Superior temporal gyrus (tissue), 1 donor: ENCODE measurements at regions not wholly inside any gene's neighbourhood (a gene's known extent, or its start where the extent isn't known, plus 50 kb on each side); places are given as distances from the start of the nearest gene placed in this dataset.

Experiments
- DNase-seq: peaks from one replicate; pipeline ENCODE4 v3.0.0-alpha.2; 2016; ENCODE audit errors: extremely low spot score

DNA sequence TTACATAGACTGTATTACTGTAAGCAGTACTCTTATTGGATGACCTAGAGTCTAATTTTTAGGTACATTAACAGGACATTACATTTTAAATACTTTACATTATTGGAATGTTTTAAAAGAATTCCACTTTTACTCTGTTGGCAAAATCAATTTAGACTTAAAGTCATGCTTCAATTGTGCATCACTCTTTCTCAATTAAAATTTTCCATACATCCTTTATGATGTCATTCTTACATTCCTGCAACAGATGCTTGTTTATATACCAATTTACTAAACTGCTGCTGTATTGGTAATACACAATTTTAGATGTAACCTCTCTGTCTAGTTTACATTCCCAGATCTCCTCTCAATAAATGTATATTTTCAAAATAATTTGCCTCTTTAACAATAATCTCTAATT, 440.1 kb downstream of the ZEB2 start:
- DNase-seq = no peak

GRCh38 chr2:144078802-144079724, 440.9 kb downstream of the ZEB2 start:
- DNase-seq = no peak

DNA sequence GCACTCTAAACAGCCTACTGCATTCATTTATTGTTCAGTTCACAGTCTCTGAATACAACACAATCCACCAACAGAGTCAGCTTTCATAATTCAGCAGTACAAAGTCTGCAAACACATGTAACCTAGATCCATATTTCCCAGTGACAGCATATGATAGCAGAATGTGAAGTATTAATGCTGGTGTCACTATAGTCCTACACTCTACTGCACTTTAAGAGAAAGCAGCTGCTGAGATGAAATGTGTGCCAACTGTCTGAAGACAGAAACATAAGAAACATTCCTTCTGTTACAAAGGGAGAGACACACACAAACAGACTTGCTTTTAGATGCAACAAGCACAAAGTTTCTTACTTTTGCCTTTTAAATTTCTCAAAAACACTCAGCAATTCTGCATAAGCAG, 441.8 kb downstream of the ZEB2 start:
- peak; percentile 62 for DNase-seq

GRCh38 chr2:144074450-144074849, 445.5 kb downstream of the ZEB2 start:
- no peak for DNase-seq

GRCh38 chr2:144071461-144071860, 448.5 kb downstream of the ZEB2 start:
- DNase-seq = peak; percentile 22

- DNase-seq = no peak
These were observed 452.4 kb downstream of the ZEB2 start for GRCh38 chr2:144067506-144067905.

DNA sequence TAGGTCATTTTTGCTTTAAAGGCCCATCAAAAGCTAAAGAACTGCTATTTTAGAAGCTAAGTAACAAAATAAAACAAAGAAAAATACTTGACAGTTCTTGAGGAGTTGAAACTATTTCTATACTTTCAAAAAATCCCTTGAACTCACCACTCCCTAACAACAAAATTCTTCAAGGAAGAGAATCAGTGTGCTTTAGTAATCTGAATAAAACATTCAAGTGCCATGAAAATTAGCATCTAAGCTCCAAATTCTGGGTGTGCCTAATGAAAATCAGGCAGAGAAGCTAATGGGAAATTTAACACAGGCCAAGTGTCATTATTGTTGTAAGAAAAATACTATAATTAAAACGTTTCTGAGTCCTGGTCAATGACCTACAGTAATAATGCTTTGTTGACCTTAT, 456.3 kb downstream of the ZEB2 start:
- no peak for DNase-seq

- DNase-seq = no peak
These were observed 465.0 kb downstream of the ZEB2 start for GRCh38 chr2:144054911-144055310.

DNA sequence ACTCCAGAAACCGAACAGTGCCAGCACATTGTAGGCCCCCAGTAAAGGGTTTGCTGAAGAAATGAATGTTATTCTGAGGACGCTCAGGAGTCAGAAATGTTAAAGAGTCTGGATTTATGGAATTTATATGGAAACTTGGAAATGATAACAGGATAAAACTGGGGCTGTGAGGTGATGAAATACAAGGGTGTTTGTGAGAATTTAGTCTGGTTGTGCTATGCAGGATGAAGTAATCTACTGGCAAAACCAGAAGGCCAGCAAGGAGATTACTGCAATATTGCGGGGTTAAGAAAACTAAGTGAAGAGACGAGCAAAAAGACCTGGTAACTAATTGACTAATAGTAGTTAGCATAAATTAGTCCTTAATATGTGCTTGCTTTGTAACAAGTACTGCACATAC, 467.8 kb downstream of the ZEB2 start:
- no peak for DNase-seq

GRCh38 chr2:144049137-144049536, 470.8 kb downstream of the ZEB2 start:
- no peak for DNase-seq

- no peak for DNase-seq
These were observed 471.3 kb downstream of the ZEB2 start for GRCh38 chr2:144048631-144049060.

DNA sequence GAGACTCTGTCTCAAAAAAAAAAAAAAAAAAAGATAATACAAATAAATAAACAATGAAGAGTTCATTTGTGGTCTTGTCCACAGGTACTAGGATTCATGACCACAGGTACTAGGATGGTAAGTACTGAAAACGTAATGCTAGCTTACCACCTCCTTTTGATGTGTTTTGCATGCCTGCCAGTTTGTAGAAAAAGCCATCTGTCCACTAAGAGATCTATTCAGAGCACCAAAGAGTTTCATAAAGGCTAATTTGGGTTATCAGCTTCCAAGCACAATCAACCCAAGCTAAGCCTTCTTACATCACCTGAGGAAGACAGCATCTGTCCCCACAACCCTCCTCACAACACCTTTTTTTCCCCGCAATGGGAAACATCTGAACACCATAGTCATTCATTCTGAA, 477.2 kb downstream of the ZEB2 start:
- DNase-seq = no peak

DNA sequence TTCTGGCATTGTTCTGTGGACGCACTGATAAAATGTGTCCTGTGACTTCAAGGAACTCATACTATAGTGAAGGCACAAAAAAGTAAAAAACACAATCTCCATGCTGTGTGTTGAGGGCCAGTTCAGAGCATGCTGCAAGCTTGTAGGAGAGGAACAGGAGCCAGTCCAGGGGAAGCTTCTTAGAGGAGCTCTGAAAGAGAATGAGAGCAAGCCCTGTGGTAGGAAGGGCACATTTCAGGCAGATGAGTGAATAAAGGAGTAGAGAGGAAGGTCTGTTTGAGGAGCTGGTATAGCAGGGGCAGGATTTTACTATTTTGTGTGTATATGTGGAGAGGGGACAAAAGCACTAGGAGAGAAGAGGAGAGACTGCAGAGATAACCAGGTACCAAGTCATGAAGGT, 478.3 kb downstream of the ZEB2 start:
- no peak for DNase-seq

- no peak for DNase-seq
These were observed 479.1 kb downstream of the ZEB2 start for GRCh38 chr2:144040834-144041233.

DNA sequence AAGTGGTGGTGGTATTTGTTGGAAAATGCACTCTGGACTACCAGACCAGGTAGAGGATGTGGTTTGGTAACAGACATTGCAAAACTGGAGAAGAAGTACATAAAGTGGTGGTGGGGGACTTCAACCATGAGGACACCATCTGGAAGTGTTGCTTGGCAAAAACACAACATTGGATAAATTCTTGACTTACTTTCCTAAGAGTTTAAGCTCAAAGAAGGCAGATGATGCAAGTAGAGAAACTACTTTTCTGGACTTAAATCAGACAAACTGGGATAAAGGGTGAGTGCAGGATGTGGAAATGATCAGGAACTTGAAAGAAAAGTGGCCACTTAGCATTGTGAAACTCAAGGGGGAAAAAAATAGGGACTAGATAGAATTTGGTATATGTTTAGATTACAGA, 487.4 kb downstream of the ZEB2 start:
- DNase-seq = no peak

DNA sequence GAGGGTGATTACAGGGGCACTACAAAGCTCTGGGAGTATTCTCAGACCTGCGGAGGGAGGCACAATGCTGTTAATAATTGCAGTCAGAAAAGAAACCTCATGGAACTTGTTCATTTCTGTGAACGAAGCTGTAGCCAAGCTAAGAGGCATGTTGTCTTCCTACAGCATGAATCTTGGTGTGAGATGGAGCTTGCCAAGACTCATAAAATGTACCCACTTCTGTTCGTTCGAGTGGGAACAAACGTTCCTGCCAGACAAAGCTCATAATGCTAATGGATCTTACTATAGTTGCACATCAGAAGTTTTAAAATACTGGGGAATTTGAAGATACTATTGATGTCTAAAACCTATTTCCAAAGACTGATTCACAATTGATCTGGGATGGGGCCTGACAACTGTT, 489.1 kb downstream of the ZEB2 start:
- peak; percentile 68 for DNase-seq

- no peak for DNase-seq
These were observed 492.3 kb downstream of the ZEB2 start for GRCh38 chr2:144027593-144027992.

DNA sequence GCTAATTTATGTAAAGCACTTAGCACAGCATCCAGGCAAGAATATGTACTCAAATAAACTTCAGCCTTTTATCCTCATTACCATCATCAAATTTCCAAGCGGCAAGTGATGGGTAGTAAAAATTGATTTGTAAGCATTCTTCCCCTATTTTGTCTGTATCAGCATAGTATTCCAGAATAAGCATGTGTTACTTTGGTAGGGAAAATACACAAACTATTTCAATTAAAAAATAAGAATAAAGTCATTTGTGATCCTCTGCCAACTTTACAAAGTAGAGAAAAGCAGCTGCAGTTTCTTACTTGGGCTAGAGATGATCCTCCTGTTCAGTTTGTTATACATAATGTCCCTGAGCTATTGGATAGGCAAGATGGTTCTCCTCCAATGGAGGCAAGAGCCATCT, 493.2 kb downstream of the ZEB2 start:
- DNase-seq = no peak

DNA sequence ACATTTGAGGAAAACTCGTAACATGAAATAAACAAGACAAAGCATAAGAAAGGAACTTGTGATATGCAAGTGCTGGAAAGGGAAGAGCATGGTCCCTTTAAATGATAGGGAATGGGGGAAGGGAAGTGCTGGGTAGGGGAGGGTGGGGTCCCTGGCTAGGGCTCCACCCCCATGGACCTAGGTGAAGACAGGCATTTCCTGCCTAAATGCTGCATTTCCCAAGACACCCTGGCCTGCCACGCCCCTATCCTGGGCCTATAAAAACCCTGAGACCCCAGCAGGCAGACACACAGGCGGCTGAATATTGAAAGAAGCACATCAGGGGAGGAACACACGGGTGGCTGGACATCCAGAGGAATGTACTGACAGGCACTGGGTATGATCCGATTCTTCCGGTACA, 499.9 kb downstream of the ZEB2 start:
- DNase-seq = no peak

GRCh38 chr2:144015655-144016245, 504.2 kb downstream of the ZEB2 start:
- DNase-seq = no peak

DNA sequence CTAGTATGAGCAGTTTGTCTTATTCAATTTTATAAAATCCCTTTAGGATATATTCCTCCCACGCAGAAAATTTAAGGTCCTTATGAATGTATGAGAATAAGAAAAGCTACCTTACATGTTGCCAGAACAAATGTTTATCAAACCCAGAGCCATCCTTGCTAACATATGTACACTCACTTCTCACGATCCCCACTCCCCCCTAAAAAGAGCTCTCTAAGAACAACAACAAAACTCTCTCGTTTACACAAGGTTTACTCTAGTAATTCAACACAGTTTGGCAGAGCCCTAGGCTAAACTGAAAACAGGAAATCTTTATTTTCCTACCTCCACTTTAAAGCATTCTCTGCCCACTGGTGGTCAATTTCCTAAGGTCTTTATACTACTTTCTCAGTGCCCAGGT, 504.9 kb downstream of the ZEB2 start:
- DNase-seq = no peak

- no peak for DNase-seq
These were observed 505.8 kb downstream of the ZEB2 start for GRCh38 chr2:144014103-144014502.

GRCh38 chr2:144012304-144012703, 507.6 kb downstream of the ZEB2 start:
- DNase-seq = no peak
